HG03442 (cell line): ENCODE measurements at regions not wholly inside any gene's neighbourhood (a gene's known extent, or its start where the extent isn't known, plus 50 kb on each side); places are given as distances from the start of the nearest gene placed in this dataset.

Experiments
- ATAC-seq: cut with Tn5 transposase; IDR thresholded peaks from one replicate; pipeline ENCODE4 v1.9.1; 2021; ENCODE audit warnings: mild to moderate bottlenecking, moderate library complexity; ENCODE audit not compliant: unreplicated experiment

DNA sequence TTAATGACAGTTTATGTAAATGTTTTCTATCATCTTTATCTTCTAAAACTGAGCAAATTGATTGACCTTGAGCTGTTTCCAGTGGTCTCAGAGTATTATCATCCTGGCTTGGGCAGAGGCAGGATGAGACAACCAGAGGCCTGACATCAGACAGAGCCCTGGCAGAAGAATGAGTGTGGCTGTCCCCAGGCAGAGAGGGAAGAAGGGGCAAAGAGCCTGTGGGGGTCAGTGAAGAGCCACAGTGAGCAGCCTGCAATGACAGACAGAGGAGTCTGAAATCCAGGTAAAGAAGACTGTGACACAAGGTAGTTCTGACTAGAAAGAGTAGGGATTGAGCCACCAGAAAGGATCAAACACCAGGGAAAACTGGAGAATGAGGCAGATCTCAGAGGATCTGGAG, 182.4 kb upstream of the ARSJ start:
- no peak for ATAC-seq

DNA sequence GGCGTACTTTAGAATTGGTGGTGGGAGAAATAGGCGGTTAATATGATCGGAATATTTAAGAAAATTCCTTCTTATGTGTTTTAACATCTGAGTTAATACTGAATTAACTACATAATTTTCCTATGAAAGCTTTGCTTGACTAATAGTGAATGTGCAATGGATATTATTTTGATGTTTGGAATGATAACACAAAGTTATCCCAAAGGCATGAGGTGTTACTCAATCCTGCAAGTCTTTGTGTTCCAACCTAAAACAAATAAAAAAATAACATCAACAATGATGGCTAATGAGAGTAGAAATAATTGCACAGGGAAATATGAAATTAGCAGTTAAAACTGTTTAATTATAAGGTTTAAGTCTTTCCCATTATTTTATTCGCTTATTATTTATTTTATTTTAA, 183.6 kb upstream of the ARSJ start:
- no peak for ATAC-seq

DNA sequence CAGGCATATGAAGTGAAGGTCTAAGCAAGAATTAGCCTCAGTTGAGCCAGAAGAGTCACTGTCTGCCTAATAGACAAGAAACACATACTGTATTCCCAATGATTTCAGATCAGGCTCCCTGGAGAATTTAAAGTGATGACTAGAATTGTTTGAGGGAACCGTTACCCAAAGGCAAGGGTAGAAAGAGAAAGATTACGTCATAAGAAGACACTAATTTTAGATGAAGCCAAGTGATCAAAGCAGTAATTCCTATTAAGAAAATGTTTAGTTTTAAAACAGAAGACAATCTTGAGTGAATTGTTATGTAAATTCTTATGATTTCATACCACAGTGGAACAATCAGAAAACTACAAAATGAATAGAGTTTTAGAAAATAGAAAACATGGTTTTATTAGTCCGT, 194.5 kb upstream of the ARSJ start:
- no peak for ATAC-seq

DNA sequence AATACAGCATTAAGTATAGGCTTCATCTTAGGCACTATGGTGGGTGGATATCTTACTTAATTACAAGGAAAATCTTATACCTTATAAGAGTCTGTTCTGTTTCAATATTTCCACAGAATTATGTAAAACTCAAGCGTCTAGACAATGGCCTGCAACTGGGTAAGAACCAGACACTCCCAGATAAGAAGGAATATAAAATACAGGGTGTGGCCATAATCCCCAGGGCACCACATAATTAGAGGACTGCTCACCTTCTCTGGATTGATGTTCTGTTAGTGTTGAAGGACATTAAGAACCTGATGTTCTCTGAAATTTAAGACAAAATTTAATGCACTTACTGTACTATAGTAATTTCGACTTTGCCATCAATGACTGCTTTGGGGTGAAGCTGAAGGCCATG, 198.2 kb upstream of the ARSJ start:
- no peak for ATAC-seq

DNA sequence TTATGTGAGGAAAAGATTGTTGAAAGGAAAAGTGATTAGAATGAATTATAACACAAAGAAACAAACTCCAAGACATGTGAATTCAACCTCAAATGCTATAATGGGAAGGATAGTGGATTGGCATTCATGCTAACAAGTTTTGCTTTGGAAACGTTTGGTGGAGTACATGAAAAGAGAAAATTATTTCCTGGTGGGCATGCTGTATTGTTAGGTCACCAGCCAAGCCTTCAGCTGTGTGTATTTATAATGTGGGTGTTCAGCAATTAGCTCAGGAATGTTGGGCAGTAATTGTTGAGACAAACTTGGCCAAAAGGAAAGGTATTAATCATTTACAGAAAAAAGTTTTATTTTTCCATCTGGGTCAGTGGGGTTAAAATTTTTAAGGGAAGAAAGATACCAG, 198.9 kb upstream of the ARSJ start:
- ATAC-seq: no peak

DNA sequence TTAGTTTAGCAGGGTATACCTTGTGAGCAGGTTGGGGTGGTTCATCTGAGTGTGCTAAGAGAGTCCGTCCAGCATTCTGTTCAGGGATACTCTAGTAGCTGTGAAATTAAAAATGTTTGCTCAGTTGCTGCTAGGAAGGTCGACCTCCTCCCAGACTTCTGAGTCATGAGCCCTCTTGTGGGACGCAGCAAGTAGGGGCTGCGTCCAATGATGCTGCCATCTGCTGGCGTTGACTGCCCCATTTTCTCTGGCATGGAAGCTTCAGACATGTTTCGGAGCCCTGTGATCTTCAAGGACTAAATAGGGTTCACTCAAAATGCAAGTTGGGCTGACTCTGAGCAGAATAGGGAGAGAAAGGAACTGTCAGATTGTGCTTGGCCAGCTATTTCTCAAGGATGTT, 201.0 kb upstream of the ARSJ start:
- no peak for ATAC-seq

DNA sequence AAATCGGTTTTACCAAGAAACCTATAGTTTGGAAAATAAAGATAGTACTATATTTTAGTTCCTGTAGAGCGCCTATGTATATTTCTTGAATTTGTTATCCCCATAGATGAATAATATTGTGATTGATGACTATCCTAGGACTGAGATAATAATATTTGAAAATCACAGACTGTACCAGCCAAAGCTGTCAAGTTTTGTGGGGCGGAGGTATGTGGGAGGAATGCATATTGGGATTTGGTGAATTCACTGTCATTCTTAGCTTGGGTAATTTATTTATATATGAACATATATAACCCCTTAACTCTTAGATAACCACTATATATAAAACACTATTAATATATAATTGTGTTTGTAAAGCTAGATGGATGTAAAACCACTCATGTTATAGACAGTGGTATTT, 205.5 kb upstream of the ARSJ start:
- ATAC-seq: no peak

DNA sequence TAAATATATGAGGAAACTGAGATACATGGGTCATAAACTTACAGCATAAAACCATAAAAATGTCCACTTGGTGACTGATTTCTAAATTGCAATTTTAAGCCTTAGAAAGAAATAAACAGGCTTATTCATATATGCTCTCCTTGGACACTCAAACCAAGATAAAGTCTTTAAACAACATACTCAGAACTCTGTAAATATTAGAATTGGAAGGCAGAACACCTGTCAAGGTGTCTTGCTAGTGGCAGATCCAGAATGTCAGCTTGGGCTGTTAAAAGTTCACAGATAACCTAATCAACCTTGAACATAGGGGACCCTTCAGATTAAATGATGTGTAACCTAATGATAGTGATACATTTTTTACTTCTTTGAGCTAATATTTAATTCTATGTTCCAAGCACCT, 208.1 kb upstream of the ARSJ start:
- ATAC-seq: no peak

DNA sequence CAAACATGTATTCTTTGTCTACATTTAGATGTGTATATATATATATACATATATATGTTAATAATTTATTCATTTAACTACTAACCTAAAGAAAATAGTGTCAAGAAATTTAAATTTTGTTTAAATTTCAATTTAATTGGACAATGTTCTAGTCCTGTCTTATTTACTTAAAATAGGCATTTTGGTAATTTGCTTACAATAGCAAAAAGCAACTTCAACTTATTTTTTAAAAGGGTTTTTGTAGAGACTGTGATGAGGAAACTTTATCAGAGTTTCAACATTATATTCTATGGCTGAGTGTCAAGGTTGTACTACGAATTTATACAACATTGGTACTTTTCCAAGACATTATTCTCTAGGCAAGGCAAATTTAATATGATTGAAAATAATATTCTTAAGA, 212.0 kb upstream of the ARSJ start:
- ATAC-seq: no peak

DNA sequence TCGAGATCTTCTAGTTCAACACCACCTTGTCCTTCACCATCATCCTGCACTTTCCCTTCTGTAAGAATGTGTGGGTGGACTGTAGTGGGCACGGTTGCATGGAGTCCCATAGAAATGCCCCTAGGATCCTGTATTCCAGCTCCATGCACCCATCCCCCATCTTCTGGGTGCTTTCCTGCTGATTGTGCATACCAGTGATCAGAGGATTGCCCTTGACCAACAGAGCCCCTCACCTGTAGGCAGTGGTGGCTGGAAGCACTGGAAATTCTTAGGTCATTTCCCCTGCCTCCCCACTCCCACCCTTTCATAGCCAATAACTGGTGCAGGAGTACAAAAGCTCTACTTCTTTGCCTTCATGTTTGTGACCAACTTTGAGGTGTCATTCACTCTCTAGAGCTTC, 213.4 kb upstream of the ARSJ start:
- ATAC-seq: no peak

DNA sequence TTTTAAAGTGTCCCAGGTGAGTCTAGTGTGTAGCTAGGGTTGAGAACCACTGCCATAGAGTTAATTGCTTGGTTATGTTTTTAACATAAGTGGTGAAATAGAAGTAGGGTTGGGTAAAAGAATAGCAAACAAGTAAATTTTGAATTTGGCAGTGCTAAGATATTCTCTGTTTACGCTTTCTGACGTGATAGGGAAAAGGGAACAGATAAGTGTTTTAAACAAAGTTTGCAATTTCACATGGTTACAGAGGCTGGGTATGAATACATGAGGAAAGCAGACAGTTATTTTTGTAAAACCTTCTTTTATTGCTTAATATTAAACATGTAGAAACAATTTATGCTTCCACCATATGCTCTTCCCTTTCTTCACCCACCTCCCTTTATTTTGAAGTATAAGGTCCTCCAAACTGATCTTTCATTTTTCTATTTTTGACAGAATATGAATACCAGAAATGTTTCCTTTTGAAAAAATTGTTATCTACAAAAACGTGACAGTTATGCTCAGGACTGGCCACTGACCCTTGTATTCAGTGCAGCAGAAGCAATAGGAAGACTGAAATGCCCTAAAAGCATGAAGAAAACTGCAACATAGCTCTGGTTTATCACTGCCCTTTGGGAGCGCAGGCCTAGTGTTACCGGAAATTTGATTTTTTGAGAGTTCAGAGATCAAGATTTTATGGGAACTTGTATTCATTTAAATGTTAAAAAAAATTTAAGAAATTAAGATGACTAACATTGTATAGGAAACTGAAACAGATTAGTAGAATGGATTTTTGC, 214.4 kb upstream of the ARSJ start:
- no peak for ATAC-seq

DNA sequence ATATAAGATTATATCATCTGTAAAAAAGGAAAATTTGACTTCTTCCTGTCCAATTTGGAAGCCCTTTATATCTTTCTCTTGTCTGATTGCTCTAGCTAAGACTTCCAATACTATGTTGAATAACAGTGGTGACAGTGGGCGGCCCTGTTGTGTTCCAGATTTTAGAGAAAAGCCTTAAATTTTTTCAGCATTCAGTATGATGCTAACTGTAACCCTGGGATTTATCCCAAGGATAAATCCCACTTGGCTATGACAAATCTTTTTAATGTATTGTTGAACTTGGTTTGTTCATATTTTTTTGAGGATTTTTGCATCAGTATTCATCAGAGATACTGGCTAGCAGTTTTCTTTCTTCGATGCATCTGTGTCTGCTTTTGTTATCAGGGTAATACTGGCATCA, 217.2 kb upstream of the ARSJ start:
- no peak for ATAC-seq

DNA sequence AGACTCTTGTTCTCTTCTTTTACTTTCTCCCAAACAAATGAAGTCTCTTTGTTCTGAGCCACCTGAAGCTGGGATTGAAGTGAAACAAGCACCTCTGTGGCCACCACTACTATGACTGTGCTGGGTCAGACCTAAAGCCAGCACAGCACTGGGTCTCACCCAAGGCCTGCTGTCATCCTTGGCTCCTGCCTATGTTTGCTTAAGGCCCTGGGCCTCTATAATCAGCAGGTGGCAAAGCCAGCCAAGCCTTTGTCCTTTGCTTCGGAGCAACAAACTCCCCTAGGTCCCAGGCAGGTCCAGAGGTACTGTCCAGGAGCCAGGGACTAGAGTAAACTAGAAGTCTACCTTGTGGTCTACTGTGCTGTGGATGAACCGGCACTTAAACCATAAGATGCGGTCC, 220.6 kb upstream of the ARSJ start:
- no peak for ATAC-seq

DNA sequence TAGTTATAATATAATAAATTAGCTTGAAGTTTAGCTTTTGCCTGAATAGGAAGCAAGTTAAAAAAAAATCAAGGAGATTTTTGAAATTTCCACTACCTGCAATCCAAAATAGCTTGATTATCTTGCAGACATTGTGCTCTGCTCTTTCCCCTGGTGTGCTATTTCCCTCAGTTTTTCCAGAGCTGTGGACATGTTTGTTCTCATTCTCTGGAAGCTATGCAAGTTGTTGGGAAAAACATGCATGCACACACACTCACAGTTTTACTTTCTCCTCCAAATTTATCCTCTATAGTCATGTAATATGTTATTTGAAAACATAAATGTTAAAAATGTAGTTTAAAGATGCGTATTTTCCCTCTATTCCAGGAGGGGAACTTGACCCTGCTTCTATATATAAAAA, 225.8 kb upstream of the ARSJ start:
- ATAC-seq: no peak

DNA sequence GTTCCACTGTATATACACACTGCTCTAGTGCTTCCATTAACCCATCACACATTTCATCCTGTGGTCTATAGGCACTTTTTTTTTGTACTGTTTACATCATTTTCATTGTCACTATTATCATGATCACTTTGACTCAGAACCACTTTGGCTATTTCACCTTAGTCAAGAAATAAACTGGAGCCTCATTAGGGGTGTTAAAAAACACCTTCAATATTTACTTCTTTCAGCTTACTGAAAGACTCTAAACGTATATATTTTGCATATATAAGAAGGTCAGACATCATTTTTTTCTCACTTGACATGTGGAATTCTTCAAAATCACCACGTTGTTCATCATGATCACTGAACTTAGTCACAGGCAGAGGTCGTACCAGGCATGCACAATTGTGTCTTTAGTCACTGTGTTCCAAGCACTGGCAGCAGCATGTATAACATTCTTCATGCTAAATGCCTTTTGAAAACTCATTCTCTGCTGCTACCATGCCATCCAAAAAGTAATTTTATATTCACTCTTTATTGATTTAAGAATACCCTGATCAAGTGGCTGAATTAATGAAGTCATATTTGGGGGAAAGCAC, 229.2 kb upstream of the ARSJ start:
- no peak for ATAC-seq

DNA sequence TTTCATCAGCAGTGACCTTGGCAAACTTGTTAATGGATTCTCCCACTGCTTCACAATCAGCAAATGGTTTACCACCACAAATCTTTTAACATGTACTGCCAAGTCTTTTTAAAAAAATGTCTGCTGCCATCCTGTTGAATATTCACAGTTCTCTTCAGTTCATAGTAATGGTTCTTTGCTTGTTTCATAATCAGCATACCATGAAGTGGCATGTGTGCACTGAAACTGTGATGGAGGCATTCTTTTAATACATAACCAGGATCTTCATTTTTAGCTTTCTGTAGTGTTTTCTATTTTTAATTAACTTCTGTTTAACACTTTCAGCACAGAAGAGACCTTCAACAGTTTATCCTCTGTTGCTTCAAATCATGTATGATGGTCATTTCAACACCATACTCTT, 230.1 kb upstream of the ARSJ start:
- ATAC-seq: no peak

DNA sequence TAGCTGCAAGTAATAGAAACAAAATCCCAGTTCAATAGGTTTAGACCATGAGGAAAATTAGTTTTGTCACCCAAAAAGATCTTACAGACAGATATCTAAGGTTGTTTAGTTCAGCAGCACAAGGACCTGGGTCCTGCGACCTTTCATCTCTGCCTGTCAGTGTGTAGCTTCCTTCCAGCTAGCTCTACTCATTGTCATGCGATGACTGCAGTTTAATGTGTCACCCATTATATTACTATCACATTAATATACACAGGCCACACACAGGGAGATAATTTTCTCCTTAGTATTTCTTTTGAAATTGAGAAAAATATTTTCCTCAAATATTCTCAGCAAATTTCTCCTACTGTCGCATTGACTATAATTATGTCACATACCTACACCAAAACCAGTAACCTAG, 232.1 kb upstream of the ARSJ start:
- ATAC-seq: no peak

DNA sequence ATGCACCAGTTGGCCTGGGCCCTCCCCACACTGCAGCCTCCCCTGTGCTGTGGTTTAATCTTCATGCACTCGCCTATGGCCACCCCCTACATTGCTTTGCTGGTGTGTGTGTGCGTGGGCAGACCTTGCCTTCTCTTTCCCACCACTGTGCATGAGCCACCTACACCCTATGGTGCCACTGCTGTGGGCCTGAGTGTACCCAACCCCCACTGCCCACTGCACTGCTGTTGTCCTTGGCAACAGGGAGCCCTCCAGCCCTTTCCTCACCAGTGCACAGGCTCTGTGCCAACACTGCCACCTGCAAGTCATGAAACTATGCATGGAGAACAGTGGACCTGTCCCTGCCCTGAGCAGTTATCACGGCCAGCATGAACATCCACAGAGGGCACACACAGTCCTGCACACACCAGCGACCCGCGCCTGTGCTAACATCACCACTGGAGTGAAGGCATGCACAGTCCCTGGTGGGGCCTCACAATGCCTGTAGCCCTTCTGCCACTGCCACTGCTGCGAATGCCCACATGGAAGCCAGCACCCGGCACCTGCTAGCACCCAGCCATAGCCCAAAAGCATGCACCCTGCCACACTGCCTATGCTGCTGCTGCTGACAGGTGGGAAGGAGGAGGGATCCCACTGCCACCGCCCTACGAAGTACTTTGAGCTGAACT, 237.8 kb upstream of the ARSJ start:
- no peak for ATAC-seq

DNA sequence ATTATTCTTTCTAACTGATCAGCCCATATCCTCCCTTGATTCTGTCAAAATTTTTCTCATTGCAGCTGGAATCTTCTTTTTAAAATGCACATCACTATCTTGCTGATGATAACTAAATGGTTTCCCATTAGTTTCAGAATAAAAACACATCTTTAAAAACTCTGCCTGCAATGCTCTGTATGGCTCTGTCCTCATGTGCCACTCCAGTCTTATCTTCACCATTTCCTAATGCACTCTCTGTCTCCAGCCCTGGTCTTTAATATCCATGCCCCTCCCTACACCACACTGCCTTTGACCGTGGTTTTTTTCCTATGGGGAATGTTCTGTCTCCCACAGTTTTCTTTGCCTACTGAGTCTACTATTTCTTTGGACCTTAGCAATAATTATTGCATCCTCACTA, 244.1 kb upstream of the ARSJ start:
- no peak for ATAC-seq

DNA sequence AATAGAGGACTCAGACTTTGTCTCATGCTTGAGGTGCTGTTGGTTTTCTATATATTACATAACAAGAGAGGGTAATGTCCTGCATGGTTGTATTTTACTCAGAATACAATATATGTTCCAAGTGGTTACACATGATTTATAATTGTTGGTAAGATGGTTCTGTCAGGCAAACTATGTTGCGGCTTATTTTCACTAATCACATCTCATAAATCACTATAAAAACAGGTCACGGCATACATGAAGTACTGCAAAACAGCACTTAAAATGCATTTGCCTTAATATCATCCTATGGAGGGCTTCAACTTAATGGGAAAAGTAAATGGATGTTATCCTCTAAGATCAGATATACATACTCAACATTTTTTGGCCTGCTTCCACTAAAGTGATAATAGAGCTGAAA, 246.0 kb upstream of the ARSJ start:
- no peak for ATAC-seq

DNA sequence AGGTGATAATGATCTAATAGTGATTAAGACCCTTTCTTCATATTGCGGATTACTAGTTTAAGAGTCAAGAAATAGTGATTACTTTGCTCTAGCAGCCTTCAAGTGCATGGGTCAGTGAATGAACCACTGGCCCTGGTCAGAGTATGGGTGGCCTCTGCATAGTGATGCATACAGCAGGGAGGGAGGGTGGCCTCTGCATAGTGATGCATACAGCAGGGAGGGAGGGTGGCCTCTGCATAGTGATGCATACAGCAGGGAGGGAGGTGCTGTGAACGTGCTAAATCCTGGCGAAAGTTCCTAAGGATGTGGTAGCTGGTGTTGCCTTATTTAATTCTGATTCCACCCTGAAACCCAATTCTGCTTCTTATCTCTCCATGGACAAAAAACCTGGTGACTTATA, 246.7 kb upstream of the ARSJ start:
- no peak for ATAC-seq

DNA sequence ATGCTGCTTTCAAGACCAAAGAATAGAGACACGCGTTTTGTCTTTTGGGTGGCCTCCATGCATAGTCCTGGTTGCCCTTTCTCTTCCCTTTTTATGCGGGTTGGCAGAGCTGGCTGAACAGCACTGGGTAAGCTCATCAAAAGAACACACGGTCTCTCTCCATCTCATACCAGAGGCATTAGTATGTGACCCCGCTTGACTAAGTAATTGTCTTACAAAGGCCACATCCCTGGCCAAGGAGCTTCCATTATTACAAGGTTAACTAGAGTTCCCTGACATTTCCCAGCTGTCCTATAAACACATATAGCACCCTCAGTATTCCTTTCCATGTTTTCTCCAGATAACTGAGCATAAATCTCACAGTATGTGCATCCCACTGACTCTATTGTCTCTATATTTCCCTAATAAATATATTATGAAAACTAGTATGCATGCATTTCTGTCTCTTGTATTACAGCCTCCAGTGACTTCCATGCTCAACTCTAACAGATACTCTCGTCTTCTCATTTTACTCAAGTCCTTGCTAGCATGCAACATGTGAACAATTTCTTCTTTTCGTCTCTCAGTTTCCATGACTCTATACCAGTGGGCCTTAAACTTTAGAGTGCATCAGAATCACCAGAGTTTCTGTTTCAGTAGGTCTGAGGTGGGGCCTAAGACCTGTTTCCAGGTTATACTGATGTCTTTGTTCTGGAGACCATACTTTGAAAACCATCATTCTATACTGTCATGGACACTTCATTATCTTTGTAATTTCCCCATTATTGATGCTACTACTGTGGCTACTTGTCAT, 247.7 kb upstream of the ARSJ start:
- peak; percentile 99 for ATAC-seq
